H1 (cell line): ENCODE measurements at regions not wholly inside any gene's neighbourhood (a gene's known extent, or its start where the extent isn't known, plus 50 kb on each side); places are given as distances from the start of the nearest gene placed in this dataset.

Experiments
- CTCF ChIA-PET: fragments of 300-600 bp; sonication (Branson Sonifier 250); formaldehyde crosslinking; loops from one replicate; lab custom pipeline; 2021; ENCODE audit not compliant: partially characterized antibody; lab: Charles Lee
- POLR2A ChIA-PET: fragments of 300-600 bp; sonication (Branson Sonifier 250); formaldehyde crosslinking; loops from one replicate; lab custom pipeline; 2021; ENCODE audit warnings: inconsistent platforms; ENCODE audit not compliant: partially characterized antibody; lab: Charles Lee
- DNase-seq, 2 experiments: peaks; one replicate each; pipeline versions ENCODE4 v3.0.0 to v3.0.0-alpha.2; 2010 to 2022; ENCODE audit warnings: low spot score in 2 of 2, low read depth in 1 of 2, mixed read lengths in 1 of 2
- FAIRE-seq: peaks from 2 replicates; lab custom pipeline; 2011; peaks lifted over from hg19 to GRCh38; lab: Jason Lieb, UNC
- H2AFZ ChIP-seq: 2 replicates; pipeline ENCODE4 v1.8.1; 2012; ENCODE audit warnings: low read length, inconsistent platforms
- H2AK5ac ChIP-seq: 2 replicates; pipeline ENCODE4 v1.6.1; 2013; ENCODE audit warnings: low read depth, low read length
- H2BK120ac ChIP-seq: replicated peaks from 2 replicates; pipeline ENCODE3; 2013; ENCODE audit warnings: low read depth, low read length, inconsistent platforms
- H2BK12ac ChIP-seq: 2 replicates; pipeline ENCODE4 v1.6.1; 2013; ENCODE audit warnings: low read depth, low read length
- H2BK15ac ChIP-seq: 2 replicates; pipeline ENCODE4 v1.6.1; 2013; ENCODE audit warnings: low read length
- H2BK20ac ChIP-seq: 2 replicates; pipeline ENCODE4 v1.6.1; 2013; ENCODE audit warnings: low read length
- H2BK5ac ChIP-seq: 2 replicates; pipeline ENCODE4 v1.6.1; 2013; ENCODE audit warnings: low read depth, low read length
- H3K14ac ChIP-seq: 2 replicates; pipeline ENCODE4 v1.6.1; 2013; ENCODE audit warnings: inconsistent platforms; ENCODE audit not compliant: insufficient read length
- H3K18ac ChIP-seq: 2 replicates; pipeline ENCODE4 v1.6.1; 2013; ENCODE audit warnings: low read length; ENCODE audit errors: extremely low read depth
- H3K23ac ChIP-seq: 2 replicates; pipeline ENCODE4 v1.6.1; 2013; ENCODE audit warnings: inconsistent platforms; ENCODE audit not compliant: insufficient read length
- H3K23me2 ChIP-seq: 2 replicates; pipeline ENCODE4 v1.6.1; 2013; ENCODE audit warnings: low read depth, low read length
- H3K27ac ChIP-seq: 2 replicates; pipeline ENCODE4 v1.6.1; 2011; ENCODE audit warnings: low read depth, low read length, inconsistent platforms
- H3K27me3 ChIP-seq, 4 experiments: replicated peaks in 1 of 4; 1 replicate in 1 of 4; 2 replicates in 3 of 4; pipeline versions ENCODE4 v1.6.1 to v1.8.1; 2011 to 2013; ENCODE audit warnings: low read length in 3 of 4, mild to moderate bottlenecking in 3 of 4, inconsistent platforms in 2 of 4, mixed read lengths in 2 of 4, moderate library complexity in 1 of 4; ENCODE audit not compliant: control insufficient read depth in 3 of 4, insufficient read depth in 3 of 4; ENCODE audit errors: extremely low read depth in 1 of 4
- H3K36me3 ChIP-seq, 4 experiments: 2 replicates each; pipeline versions ENCODE4 v1.6.1 to v1.8.1; 2011 to 2013; ENCODE audit warnings: mild to moderate bottlenecking in 4 of 4, low read length in 3 of 4, moderate library complexity in 2 of 4, control low read depth in 1 of 4, inconsistent platforms in 1 of 4; ENCODE audit not compliant: insufficient read depth in 4 of 4, control insufficient read depth in 2 of 4
- H3K4ac ChIP-seq: replicated peaks from 2 replicates; pipeline ENCODE3; 2013; ENCODE audit warnings: low read length, low read depth, mixed read lengths, inconsistent platforms; ENCODE audit not compliant: insufficient read length
- H3K4me1 ChIP-seq, 4 experiments: replicated peaks in 1 of 4; 1 replicate in 1 of 4; 2 replicates in 3 of 4; pipeline versions ENCODE4 v1.6.1 to v1.8.1; 2011 to 2013; ENCODE audit warnings: low read length in 3 of 4, inconsistent platforms in 2 of 4, mixed read lengths in 1 of 4; ENCODE audit not compliant: insufficient read depth in 4 of 4, control insufficient read depth in 3 of 4
- H3K4me2 ChIP-seq, 2 experiments: 2 replicates each; pipeline versions ENCODE4 v1.6.1 to v1.8.1; 2011 to 2013; ENCODE audit warnings: low read depth in 2 of 2, low read length in 2 of 2, control low read depth in 1 of 2, inconsistent platforms in 1 of 2, mild to moderate bottlenecking in 1 of 2; ENCODE audit not compliant: insufficient read depth in 1 of 2
- H3K4me3 ChIP-seq, 4 experiments: fragments of 200-600, 300-600 bp in 1 of 4; sonication (generic), shearing (Covaris generic), sonication (Bioruptor Twin) in 1 of 4; 2 replicates each; pipeline versions ENCODE4 v1.5.1 to v1.8.1; 2011 to 2016; ENCODE audit warnings: low read length in 4 of 4, low read depth in 3 of 4, control low read depth in 2 of 4, inconsistent platforms in 2 of 4, mild to moderate bottlenecking in 2 of 4, mixed read lengths in 1 of 4, moderate library complexity in 1 of 4; ENCODE audit not compliant: insufficient read depth in 2 of 4; ENCODE audit errors: extremely low read depth in 1 of 4
- H3K56ac ChIP-seq: replicated peaks from 2 replicates; pipeline ENCODE3; 2013; ENCODE audit warnings: low read depth, mild to moderate bottlenecking, mixed read lengths, low read length, inconsistent platforms; ENCODE audit not compliant: insufficient read length
- H3K79me1 ChIP-seq: 2 replicates; pipeline ENCODE4 v1.6.1; 2013; ENCODE audit warnings: low read depth, low read length, control low read depth
- H3K79me2 ChIP-seq, 2 experiments: 2 replicates each; pipeline versions ENCODE4 v1.6.1 to v1.8.1; 2012 to 2013; ENCODE audit warnings: low read length in 2 of 2, mild to moderate bottlenecking in 2 of 2, inconsistent platforms in 1 of 2; ENCODE audit not compliant: insufficient read depth in 2 of 2, control insufficient read depth in 1 of 2
- H3K9ac ChIP-seq, 4 experiments: replicated peaks in 1 of 4; 1 replicate in 1 of 4; 2 replicates in 3 of 4; pipeline versions ENCODE4 v1.6.1 to v1.8.1; 2011 to 2013; ENCODE audit warnings: low read depth in 3 of 4, low read length in 3 of 4, control low read depth in 2 of 4, mild to moderate bottlenecking in 2 of 4, moderate library complexity in 2 of 4, inconsistent platforms in 1 of 4; ENCODE audit errors: extremely low read depth in 1 of 4
- H3K9me3 ChIP-seq, 2 experiments: 2 replicates each; pipeline versions ENCODE4 v1.6.1 to v1.8.1; 2012 to 2013; ENCODE audit warnings: mild to moderate bottlenecking in 2 of 2, moderate library complexity in 2 of 2, control low read depth in 1 of 2, inconsistent platforms in 1 of 2, low read depth in 1 of 2, low read length in 1 of 2, mixed read lengths in 1 of 2; ENCODE audit not compliant: insufficient read depth in 2 of 2
- H4K20me1 ChIP-seq, 2 experiments: replicated peaks in 1 of 2; 2 replicates each; pipeline versions ENCODE3 to v1.8.1; 2011 to 2013; ENCODE audit warnings: inconsistent platforms in 2 of 2, low read length in 2 of 2, mild to moderate bottlenecking in 1 of 2; ENCODE audit not compliant: insufficient read depth in 2 of 2, control insufficient read depth in 1 of 2
- H4K5ac ChIP-seq: 2 replicates; pipeline ENCODE4 v1.6.1; 2013; ENCODE audit warnings: low read length, low read depth, mixed read lengths, inconsistent platforms; ENCODE audit not compliant: insufficient read length
- H4K8ac ChIP-seq: 2 replicates; pipeline ENCODE4 v1.8.0; 2013; ENCODE audit warnings: mild to moderate bottlenecking, moderate library complexity, low read length, inconsistent platforms; ENCODE audit not compliant: insufficient read depth; ENCODE audit errors: extremely low read depth
- H4K91ac ChIP-seq: replicated peaks from 2 replicates; pipeline ENCODE3; 2013; ENCODE audit warnings: low read length, mixed read lengths, inconsistent platforms; ENCODE audit not compliant: insufficient read length
- CHD1 ChIP-seq: IDR thresholded peaks from 2 replicates; pipeline ENCODE4 v1.6.1; 2012; ENCODE audit warnings: low read depth, low read length, improper control_type of control experiment
- EGR1 ChIP-seq: IDR thresholded peaks from 2 replicates; pipeline ENCODE4 v1.6.1; 2011; ENCODE audit warnings: low read depth, low read length, borderline replicate concordance
- JUN ChIP-seq: IDR thresholded peaks from 2 replicates; pipeline ENCODE4 v1.6.1; 2011; ENCODE audit warnings: low read depth, mild to moderate bottlenecking, improper control_type of control experiment, low read length
- POU5F1 ChIP-seq: IDR thresholded peaks from 2 replicates; pipeline ENCODE4 v1.6.1; 2011; ENCODE audit warnings: low read depth, mild to moderate bottlenecking, low read length, moderate library complexity
- SP2 ChIP-seq: IDR thresholded peaks from 2 replicates; pipeline ENCODE4 v1.6.1; 2012; ENCODE audit warnings: mild to moderate bottlenecking, low read length, inconsistent platforms
- SP4 ChIP-seq: IDR thresholded peaks from 2 replicates; pipeline ENCODE4 v1.6.1; 2012; ENCODE audit warnings: low read length, inconsistent platforms
- SRF ChIP-seq: IDR thresholded peaks from 2 replicates; pipeline ENCODE4 v1.6.1; 2011; ENCODE audit warnings: mild to moderate bottlenecking, low read depth, low read length, moderate library complexity
- TBP ChIP-seq: IDR thresholded peaks from 2 replicates; pipeline ENCODE4 v1.6.1; 2011; ENCODE audit warnings: low read depth, low read length, improper control_type of control experiment
- TEAD4 ChIP-seq: IDR thresholded peaks from 2 replicates; pipeline ENCODE4 v1.6.1; 2012; ENCODE audit warnings: low read depth, low read length, inconsistent platforms, mixed read lengths
- WGBS, 2 experiments: shearing (Covaris generic) in 1 of 2; methylation state at CpG; one replicate each; pipeline versions ENCODE4 v1.1.6 to v1.1.7; 2013 to 2015; ENCODE audit warnings: low lambda C conversion rate in 2 of 2, mixed read lengths in 2 of 2, inconsistent platforms in 1 of 2, low coverage in 1 of 2, missing lambda C conversion rate in 1 of 2; ENCODE audit not compliant: insufficient replicate concordance in 2 of 2, insufficient coverage in 1 of 2, insufficient read length in 1 of 2; ENCODE audit errors: extremely low coverage in 1 of 2, missing lambda C conversion rate in 1 of 2; 5-methylcytosine and 5-hydroxymethylcytosine counted together
- TF ChIP-seq, protein P1 (sequence below): IDR thresholded peaks from 2 replicates; pipeline ENCODE4 v1.6.1; 2012; ENCODE audit warnings: low read length, inconsistent platforms
- TF ChIP-seq, protein P2 (sequence below): IDR thresholded peaks from 2 replicates; pipeline ENCODE4 v1.6.1; 2012; ENCODE audit warnings: inconsistent platforms

- Histone ChIP-seq H3K79me2 (peaks cover 10 to 96% of the 10 kb centered on the region in 2 experiments), H3K4me3 (no peak overlapping the region), H3K9ac (no peak overlapping the region; a peak in 1 of 7 replicates), H4K91ac (no peak overlapping the region), H3K23ac (no peak overlapping the region), H3K4me2 (no peak overlapping the region), H3K27me3 (no peaks in the 10 kb centered on the region), H3K79me1 (peaks cover 8% of the 10 kb centered on the region), H2BK20ac (no peak overlapping the region), H3K14ac (no peak overlapping the region), H3K36me3 (no peaks in the 10 kb centered on the region), H4K5ac (no peak overlapping the region), H3K27ac (no peak overlapping the region), H3K18ac (no peak overlapping the region), H2BK15ac (no peak overlapping the region), H2BK120ac (no peak overlapping the region), H3K9me3 (no peaks in the 10 kb centered on the region), H3K4me1 (no peaks in the 10 kb centered on the region; a peak in 1 of 7 replicates), H2BK12ac (no peak overlapping the region), H3K56ac (no peak overlapping the region), H4K20me1 (peaks cover 2 to 3% of the 10 kb centered on the region in 2 experiments), H3K23me2 (no peaks in the 10 kb centered on the region), H4K8ac (no peak overlapping the region), H3K4ac (no peak overlapping the region), H2AFZ (no peak overlapping the region), H2BK5ac (no peak overlapping the region), H2AK5ac (no peak overlapping the region)
- ChIA-PET POLR2A (interaction anchor here (0.6 to 2.7 kb wide), 3 partner anchors 10 to 1108 kb away, joined by 3 to 9 read pairs (median 3); partner anchors contain the start of gene SIPA1L1), CTCF (interaction anchor here (1.5 kb wide), 1 partner anchor 27 kb away, joined by 4 read pairs; no protein-coding TSS in a partner anchor)
- 90% methylated on average over 6 of the region's 6 CpGs; no CpG with 5 or more reads in 1 of the 2 experiments for WGBS, 2 experiments
- FAIRE-seq = no peak
- no peak for DNase-seq
- TF ChIP-seq SRF (no peak), JUN (no peak), POU5F1 (no peak), EGR1 (no peak), TEAD4 (no peak), SP2 (no peak), TBP (no peak), SP4 (no peak), CHD1 (no peak)
- TF ChIP-seq, protein P1, sequence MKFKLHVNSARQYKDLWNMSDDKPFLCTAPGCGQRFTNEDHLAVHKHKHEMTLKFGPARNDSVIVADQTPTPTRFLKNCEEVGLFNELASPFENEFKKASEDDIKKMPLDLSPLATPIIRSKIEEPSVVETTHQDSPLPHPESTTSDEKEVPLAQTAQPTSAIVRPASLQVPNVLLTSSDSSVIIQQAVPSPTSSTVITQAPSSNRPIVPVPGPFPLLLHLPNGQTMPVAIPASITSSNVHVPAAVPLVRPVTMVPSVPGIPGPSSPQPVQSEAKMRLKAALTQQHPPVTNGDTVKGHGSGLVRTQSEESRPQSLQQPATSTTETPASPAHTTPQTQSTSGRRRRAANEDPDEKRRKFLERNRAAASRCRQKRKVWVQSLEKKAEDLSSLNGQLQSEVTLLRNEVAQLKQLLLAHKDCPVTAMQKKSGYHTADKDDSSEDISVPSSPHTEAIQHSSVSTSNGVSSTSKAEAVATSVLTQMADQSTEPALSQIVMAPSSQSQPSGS = no peak
- TF ChIP-seq, protein P2, sequence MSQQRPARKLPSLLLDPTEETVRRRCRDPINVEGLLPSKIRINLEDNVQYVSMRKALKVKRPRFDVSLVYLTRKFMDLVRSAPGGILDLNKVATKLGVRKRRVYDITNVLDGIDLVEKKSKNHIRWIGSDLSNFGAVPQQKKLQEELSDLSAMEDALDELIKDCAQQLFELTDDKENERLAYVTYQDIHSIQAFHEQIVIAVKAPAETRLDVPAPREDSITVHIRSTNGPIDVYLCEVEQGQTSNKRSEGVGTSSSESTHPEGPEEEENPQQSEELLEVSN = no peak
Measured at GRCh38 chr14:71339650-71340415, 432.6 kb downstream of the PCNX1 start.
